Right ventricle myocardium superior (tissue), 1 donor: ENCODE measurements at regions not wholly inside any gene's neighbourhood (a gene's known extent, or its start where the extent isn't known, plus 50 kb on each side); places are given as distances from the start of the nearest gene placed in this dataset.

Experiments used
- ATAC-seq: fragments of 200-7000 bp; cut with Tn5 transposase; one replicate; pipeline ENCODE4 v1.9.1; 2020; ENCODE audit warnings: mild to moderate bottlenecking; ENCODE audit not compliant: poor library complexity
- DNase-seq: peaks from one replicate; pipeline ENCODE4 v3.0.0-alpha.2; 2020
- intact Hi-C: fragments of 100-400 bp; cut with DNase I; formaldehyde crosslinking; loops from one replicate; pipeline ENCODE4 v1.11.2; 2022
- donor health status: DM: no; HTN: yes; CAD: no; lungs with severe emphysema.

DNA sequence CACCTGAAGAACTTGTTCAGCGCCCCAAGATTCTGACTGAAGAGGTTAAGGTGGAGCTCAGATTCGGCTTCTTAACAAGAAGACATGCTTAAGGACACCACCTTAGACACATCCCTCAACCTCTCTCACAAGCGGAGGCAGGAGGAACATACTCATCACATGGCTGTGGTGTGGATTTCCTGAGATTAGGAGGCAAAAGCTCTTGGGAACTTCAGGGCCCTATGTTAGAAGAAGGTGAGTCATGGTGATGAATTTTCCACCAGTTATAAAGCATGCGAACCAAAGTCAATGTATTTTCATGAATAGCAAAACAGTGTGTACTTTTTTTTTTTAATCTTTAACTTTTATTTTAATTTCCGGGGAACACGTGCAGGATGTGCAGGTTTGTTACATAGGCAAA is 212.2 kb upstream of the SUCLG2 start:
- intact Hi-C loops, result no loop called here
- no peak for DNase-seq
- no peak for ATAC-seq

DNA sequence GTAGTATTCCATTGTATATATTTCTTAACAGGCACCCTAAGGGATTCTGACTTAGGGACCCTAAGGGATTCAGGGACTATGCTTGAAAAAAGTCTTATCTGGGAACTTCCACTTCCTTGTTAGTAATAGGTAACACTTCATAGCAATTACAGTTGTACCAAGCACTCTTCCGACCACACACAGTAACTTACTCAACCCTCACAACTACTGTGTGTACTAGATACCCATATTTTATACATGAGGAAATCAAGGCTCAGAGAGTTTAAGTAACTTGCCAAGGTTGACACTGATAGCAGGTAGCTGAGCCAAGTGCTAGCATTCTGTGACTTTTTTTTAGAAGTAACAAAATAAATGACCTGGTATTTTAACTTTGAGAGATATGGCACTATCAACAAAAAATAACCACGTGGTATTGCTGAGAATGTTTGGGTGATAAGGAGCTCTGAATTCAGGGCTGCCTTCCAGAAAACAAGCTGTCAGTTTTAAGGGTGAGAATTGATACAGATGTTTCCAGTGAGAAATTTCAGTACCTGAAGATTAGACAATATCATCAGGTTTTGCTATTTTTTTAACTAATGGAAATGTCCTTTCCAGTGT is 210.3 kb upstream of the SUCLG2 start:
- ATAC-seq (no peak), DNase-seq (no peak)
- intact Hi-C loops, result no loop called here

DNA sequence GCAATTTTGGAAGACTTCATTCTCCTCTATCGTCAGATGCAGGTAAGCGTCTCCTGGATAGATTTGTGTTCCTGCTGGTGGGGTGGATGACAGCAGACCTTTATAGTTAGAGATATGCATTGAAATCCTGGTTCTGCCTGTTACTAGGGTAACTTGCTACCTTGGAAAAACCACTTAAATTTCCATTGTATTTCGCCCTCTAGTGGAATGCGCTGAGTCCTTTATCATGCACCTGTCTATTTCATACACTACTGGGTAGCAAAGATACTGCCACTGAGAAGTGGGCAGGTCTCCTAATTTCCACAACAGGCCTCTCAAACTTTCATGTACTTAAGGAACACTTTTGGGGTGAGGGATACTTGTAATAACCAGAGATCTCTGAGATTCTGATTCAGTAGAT is 209.5 kb upstream of the SUCLG2 start:
- intact Hi-C loops, result no loop called here
- DNase-seq, result no peak
- ATAC-seq, result no peak

DNA sequence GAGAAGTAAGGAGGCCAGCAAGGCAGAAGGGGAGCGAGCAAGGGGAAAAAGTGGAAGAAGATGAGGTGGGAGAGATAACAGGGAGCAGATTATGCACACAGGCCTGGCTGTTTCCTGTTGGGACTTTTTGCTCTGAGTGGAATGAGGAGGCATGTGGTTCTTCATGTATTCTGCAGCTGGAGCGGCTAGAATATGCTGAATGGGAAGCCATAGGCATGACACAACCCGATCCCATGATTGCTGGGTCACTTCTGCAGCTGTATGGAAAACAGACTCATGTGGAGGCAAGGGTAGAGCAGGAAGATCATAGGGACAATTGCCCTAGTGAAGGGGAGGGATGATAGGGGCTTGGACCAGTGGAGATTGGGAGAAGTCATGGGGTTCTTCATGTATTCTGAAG is 206.0 kb upstream of the SUCLG2 start:
- intact Hi-C loops, result no loop called here
- DNase-seq, result no peak

DNA sequence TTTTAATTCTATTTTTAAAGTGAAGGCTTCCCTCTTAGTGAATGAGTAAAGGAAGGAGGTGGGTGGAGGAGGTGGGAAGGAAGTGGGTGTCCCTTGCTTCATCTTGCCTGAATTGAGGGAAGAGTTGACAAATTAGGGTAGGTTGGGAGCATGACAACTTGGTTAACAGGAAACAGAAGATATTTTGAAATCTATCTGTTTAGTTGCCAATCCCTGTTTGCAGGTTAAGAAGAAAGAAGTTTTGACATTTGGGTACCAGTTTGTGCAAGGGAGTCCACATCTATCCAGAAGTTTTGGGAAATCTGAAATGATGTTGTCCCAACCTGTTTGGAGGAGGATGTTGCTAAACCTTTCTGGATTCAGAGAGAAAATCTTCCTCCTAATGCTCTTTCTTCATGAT is 204.1 kb upstream of the SUCLG2 start:
- intact Hi-C loops, result no loop called here
- DNase-seq (no peak), ATAC-seq (no peak)

More for the DNA sequence above, 206.0 kb upstream of the SUCLG2 start:
- no peak for ATAC-seq

DNA sequence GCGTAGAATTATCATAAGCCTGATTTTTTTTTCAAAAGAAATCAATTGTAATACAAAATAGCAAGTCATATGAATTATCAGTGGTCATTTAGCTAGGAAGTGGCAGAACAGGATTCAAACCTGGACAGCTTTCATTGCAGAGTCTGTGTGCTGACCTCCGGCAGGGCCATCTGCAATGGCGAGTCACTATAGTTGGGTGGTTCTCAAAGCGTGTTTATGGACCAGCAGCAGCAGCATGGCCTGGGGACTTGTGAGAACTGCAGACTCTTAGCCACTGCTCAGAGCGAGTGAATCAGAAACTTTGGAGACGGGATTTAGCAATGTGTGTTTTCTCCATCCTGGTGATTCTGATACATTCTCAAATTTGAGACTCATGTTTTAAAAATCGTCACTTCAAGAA is 202.3 kb upstream of the SUCLG2 start:
- intact Hi-C loops, result no loop called here
- DNase-seq, result no peak
- ATAC-seq, result no peak

DNA sequence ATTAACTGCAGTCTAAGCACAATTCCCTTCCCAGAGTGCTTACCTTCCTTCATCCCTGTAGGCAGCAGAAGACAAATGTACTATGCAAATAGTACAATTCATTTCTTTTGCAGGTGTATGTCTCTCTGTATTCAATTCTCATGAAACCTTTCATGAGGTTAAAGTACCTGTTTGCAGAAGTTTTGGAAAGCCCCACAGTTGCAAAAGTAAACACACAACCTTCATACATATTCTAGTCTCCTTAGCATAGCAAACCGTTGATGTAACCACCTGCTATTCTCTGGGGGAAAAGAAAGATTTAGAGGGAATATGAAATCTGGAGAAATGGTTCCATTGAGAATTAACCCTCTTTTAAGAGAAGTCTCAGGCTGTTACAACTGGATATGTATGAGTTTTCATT is 200.3 kb upstream of the SUCLG2 start:
- DNase-seq (no peak), ATAC-seq (no peak)
- intact Hi-C loops, result no loop called here

DNA sequence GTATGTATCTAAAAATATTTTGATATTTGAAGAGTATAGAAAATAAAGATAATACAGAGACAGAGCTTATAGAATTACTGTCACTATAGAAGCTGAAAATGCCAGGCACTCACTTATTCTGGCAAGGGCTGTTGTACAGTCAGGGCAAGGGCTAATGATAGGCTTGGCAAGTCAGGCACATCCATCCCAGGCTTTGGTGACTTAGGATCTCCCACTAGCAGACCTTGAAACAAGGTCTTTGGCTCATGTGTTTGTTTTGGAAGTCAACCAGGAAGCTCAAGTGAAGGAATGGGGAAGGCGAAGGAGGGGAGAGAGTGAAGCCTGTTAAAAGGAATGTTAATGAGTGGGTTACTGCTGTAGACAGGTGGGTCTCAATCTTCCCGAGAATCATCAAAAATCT is 199.1 kb upstream of the SUCLG2 start:
- intact Hi-C loops, result no loop called here
- no peak for ATAC-seq
- no peak for DNase-seq

DNA sequence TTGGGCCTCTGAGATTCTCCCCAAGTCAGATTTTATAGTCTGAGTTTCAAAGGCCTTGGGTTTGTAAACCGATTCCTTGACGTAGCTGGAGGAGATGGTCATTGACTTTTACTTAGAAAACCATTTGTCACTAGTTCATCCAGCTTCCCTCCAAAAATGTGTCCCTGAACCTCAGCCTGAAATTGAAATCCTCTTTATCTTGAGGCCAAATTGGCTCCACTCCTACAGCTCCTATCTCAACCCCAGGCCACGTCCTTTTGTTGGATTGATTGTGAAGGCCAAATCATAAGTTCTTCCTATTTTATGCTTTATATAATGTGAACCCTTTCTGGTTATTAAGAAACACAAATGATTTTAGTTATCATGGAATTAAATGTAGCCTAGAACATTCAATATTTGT is 193.9 kb upstream of the SUCLG2 start:
- ATAC-seq, result no peak
- no peak for DNase-seq
- intact Hi-C loops, result no loop called here

DNA sequence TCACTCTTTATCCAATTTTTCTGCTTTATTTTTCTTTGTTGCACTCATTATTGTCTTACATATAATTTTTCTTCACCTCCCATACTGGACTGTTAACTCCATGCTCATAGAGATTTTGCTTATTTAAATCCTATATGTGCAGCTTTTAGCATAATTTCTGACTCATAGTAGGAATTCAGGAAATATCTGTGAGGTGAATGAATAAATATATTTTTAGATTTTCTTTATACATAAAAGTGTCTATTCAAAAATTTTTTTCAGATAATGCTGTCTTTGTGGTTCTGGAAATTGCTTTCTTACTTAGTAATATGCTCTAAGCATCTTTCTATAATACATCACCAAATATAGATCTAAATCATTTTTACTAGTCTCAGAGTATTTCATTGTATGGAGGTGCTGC is 191.8 kb upstream of the SUCLG2 start:
- DNase-seq, result no peak

DNA sequence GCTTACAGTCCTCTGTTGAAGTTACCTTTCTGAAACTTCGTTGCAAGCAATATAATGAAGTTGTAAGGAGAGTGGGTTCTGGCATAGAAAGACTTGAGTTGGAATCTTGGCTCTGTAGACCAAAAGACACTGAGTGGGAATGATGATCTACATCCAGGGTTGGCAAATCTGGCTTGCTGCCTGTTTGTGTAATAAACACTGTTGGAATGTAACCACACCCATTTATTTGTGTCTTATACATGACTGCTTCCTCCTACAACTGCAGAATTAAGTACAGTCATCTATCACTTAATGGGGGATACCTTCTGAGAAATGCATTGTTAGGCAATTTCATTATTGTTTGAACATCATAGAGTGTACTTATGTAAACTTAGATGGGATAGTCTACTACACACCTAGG is 178.4 kb upstream of the SUCLG2 start:
- ATAC-seq, result no peak
- no peak for DNase-seq
- intact Hi-C loops, result no loop called here

More for the DNA sequence above, 191.8 kb upstream of the SUCLG2 start:
- intact Hi-C loops, result no loop called here
- no peak for ATAC-seq

DNA sequence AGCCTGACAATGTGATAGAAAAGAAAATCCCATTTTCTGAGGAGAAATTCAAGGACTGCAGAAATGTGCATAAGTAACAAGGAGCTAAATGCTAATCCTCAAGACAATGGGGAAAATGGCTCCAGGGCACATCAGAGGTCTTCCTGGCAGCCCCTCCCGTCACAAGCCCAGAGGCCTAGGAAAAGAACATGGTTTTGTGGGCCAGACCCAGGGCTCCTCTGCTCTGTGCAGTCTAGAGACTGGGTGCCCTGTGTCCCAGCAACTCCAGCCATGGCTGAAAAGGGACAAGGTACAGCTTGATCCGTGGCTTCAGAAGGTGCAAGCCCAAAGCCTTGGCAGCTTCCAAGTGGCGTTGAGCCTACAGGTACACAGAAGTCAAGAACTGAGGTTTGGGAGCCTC is 176.8 kb upstream of the SUCLG2 start:
- DNase-seq (no peak), ATAC-seq (no peak)
- intact Hi-C loops, result no loop called here

DNA sequence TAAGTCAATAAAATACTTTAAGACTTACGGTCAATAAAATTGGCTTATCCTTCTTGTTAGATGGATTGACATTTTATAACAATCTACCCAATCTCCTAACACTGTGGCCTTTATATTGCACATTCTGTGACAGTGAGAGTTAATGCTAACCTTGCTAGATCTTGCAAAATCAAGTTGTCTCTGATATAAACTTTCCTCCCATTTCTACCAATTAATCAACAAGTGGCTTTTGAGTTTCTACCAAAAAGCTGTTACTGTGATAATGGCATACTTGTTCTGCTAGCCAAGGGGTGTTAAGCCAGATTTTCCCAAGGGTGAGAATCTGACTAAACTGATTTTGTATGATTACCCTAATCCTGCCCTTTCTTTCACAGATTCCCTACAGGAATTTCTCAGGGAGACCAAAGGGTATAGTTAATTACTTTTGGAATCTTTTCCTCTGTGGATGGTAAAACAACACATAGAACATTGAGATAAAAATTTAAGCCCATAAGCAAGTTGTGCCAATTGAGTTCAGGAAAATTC is 174.1 kb upstream of the SUCLG2 start:
- DNase-seq, result no peak
- no peak for ATAC-seq
- intact Hi-C loops, result no loop called here

DNA sequence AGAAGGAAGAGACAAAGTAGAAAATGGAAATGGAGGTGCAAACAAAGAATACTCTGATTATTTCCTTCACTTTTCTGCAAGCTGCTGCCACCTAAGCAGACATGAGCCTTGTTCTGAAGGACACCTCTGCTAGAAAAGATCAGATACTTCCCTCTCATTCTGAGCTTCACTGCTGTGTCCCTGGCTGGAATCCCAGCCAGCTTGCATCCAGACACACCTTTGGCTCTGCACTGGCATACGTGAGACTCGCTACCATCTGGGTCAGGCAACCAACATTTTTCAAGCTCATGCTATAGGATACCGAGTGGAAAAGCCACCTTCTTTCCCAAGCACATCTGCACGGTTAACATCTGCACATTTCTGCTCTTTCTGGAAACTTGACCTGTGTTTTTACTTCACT is 166.7 kb upstream of the SUCLG2 start:
- intact Hi-C loops, result no loop called here
- ATAC-seq, result no peak
- DNase-seq, result no peak

DNA sequence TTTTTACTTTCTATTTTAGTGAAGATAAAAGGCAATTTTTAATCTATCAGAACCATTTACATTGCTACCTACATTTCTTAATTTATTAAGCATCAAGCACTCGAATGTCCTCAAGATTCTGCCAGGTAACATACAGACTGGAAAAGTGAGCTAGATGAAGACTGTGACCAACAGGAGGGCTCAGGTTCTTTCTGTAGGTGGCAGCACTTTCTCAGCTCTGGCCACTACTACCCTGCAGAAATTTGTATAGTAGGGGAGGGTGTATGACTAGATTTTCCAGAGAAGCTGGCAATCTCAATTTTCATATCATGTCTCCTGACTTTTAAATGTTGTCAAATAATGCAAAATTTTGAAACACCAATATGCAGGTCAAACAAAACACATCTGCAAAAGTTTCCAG is 165.0 kb upstream of the SUCLG2 start:
- DNase-seq (no peak), ATAC-seq (no peak)
- intact Hi-C loops, result no loop called here

DNA sequence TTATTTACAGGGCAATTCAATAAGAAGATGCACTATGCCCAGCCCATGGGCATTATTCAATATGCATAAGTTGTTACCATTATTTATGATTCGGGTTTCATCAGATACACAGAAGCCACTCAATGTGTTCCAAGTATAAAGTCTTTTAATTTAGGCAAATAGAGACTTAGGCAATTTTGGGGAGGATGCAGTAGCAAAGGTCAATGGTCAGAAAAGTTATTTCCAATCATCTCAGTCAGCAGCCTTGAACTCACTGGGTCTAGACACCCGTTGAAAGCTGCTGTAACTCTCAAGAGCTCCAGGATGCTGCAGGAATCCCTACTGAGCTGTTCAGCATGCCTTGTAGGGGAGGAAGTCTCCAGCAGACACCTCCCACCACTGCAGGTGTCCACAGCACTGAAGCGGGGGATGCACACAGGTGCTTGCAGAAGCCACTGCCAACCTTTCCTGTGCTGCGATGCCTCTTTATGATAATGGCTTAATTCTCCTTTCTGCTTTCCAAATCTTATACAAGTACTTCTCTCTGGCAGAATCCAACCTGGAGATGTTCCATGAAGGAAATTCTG is 155.0 kb upstream of the SUCLG2 start:
- ATAC-seq, result no peak
- DNase-seq, result no peak
- intact Hi-C loops, result no loop called here

DNA sequence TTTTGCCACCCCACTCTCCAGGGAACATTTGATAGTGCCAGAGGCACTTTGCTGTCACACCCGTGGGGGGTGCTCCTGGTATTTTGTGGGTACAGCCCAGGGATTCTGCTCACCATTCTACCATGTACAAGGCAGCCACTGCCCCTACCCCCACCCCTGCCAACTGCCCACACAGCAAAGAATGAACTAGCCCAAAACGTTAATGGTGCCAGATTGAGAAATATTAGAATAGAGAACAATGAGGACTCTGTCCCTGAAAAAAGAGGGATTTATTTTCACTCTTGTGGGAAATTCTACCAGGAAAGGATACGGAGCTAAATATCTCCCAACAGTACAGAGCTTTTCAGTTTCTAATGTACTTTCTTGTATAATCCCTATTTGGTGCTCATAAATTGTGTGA is 154.5 kb upstream of the SUCLG2 start:
- no peak for DNase-seq
- no peak for ATAC-seq
- intact Hi-C loops, result no loop called here

DNA sequence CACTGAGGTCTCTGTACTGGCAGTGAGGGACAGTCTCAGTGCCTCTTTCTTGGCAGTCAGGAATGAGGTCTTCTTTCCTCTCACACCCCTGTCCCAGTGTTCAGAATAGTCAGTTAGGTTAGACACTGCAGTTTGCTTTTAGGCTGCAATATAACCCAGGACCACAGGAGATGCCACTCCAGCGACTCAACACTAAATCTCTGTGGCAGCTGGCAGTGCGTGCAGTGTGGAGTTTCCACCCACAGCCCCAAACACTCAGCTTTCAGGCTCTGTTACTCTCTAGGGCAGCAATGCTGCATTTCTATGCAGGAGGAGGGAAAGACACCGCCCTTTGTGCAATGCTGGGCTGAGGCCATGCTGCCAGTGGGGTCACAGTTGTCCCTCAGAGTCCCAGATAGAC is 150.2 kb upstream of the SUCLG2 start:
- no peak for ATAC-seq
- no peak for DNase-seq
- intact Hi-C loops, result no loop called here

DNA sequence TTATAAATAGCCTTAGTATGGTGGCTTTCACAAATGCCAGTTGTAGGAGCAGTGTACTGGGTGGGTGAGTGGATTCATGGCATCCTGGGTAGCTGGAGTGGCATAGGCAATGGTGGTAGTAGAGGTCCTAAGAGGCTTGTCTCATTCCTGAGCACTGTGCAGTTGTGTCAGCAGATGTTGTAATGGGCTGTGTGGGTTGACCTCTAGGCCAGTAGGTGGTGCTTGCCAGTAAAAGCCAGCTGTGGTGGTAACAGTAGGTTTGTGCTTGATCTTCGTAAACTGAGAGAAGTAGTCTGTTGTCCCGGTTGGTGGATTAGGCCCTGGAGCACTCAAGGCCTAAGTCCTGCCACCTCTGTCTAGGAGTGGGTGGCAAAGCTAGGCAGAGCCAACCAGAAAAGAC is 149.7 kb upstream of the SUCLG2 start:
- ATAC-seq (no peak), DNase-seq (no peak)
- intact Hi-C loops, result no loop called here

DNA sequence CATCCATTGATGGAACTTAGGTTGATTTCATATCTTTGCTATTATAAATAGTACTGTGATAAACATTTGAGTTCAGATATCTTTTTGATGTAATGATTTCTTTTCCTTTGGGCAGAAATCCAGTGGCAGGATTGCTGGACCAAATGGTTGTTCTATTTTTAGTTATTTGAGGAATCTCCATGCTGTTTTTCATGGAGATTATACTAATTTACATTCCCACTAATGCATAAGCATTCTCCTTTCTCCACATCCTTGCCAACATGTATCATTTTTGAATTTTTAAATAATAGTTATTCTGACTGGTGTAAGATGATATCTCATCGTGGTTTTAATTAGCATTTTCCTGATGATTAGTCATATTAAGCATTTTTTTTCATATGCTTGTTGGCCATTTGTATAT is 144.0 kb upstream of the SUCLG2 start:
- intact Hi-C loops, result loop anchor here (10.0 kb wide), 1 partner anchor 414 kb away; no protein-coding TSS in a partner anchor
- no peak for DNase-seq

DNA sequence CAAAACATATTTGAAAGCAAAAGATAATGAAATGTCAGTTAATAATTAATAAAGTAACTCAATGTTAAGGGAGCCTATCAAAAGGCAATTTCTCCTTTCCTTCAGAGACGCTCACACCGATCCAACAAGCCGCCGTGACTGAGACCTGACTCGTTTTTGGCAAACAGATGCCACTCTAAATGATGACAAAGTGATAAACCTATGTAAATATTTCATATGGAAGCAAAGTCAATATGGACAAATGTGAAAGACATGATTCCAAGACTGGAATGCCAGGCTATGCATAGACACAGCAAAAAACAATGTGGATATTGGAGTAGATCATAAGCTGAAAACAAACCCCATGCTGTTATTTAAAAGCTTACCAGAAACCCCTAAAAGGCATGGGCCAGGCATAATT is 137.2 kb upstream of the SUCLG2 start:
- no peak for DNase-seq
- no peak for ATAC-seq
- intact Hi-C loops, result loop anchor here (10.0 kb wide), 1 partner anchor 407 kb away; no protein-coding TSS in a partner anchor

More for the DNA sequence above, 144.0 kb upstream of the SUCLG2 start:
- ATAC-seq, result no peak
